HepG2 (cell line): ENCODE measurements at regions not wholly inside any gene's neighbourhood (a gene's known extent, or its start where the extent isn't known, plus 50 kb on each side); places are given as distances from the start of the nearest gene placed in this dataset.

Experiments
- ATAC-seq: fragments of 200-7000 bp; cut with Tn5 transposase; 3 replicates; pipeline ENCODE4 v1.9.1; 2020; ENCODE audit warnings: mild to moderate bottlenecking, moderate library complexity
- BruUV-seq: library from RNA; stranded (reverse); fragments of 400-500 nt; replicated peaks from 2 replicates; lab custom pipeline; 2021; lab: Mats Ljungman, UMichigan
- CTCF ChIA-PET: fragments of 300-600 bp; formaldehyde crosslinking; extraction: SDS; loops from one replicate; lab custom pipeline; 2021; ENCODE audit warnings: low total read pairs, inconsistent platforms, low intra/inter-chr PET ratio; lab: Yijun Ruan, JAX
- POLR2A ChIA-PET: fragments of 350-600 bp; sonication (Branson Sonifier 250); formaldehyde crosslinking; loops from one replicate; lab custom pipeline; 2020; ENCODE audit warnings: antibody characterized with exemption, inconsistent platforms; lab: Yijun Ruan, JAX
- DNase-seq: peaks from one replicate; pipeline ENCODE4 v3.0.0-alpha.2; 2015; ENCODE audit warnings: low spot score
- FAIRE-seq: peaks from 3 replicates; lab custom pipeline; 2011; peaks lifted over from hg19 to GRCh38; lab: Jason Lieb, UNC
- H2AFZ ChIP-seq: one replicate; pipeline ENCODE4 v1.6.1; 2011; ENCODE audit warnings: low read length, inconsistent platforms
- H3K27ac ChIP-seq: fragments of 300-600 bp; 3 replicates; pipeline ENCODE4 v1.8.0; 2011; ENCODE audit warnings: mixed run types, mild to moderate bottlenecking, mixed read lengths, low read length, inconsistent platforms; ENCODE audit not compliant: insufficient read depth; ENCODE audit errors: extremely low read length
- H3K27me3 ChIP-seq, 2 experiments: fragments of 200-600 bp in 1 of 2; 2 replicates in 1 of 2; 3 replicates in 1 of 2; pipeline versions ENCODE4 v1.6.0 to v1.8.0; 2011; ENCODE audit warnings: low read length in 2 of 2, mild to moderate bottlenecking in 2 of 2, moderate library complexity in 2 of 2, inconsistent platforms in 1 of 2; ENCODE audit not compliant: insufficient read depth in 2 of 2, control insufficient read depth in 1 of 2
- H3K36me3 ChIP-seq, 2 experiments: fragments of 200-600 bp in 1 of 2; replicated peaks in 1 of 2; 2 replicates in 1 of 2; 3 replicates in 1 of 2; pipeline versions ENCODE4 v1.5.1 to v1.8.0; 2011; ENCODE audit warnings: low read length in 2 of 2, inconsistent platforms in 1 of 2; ENCODE audit not compliant: insufficient read depth in 2 of 2, control insufficient read depth in 1 of 2
- H3K4me1 ChIP-seq: 2 replicates; pipeline ENCODE4 v1.5.1; 2012; ENCODE audit warnings: low read length, inconsistent platforms; ENCODE audit not compliant: insufficient read depth
- H3K4me2 ChIP-seq: 2 replicates; pipeline ENCODE4 v1.6.0; 2011; ENCODE audit warnings: low read depth, low read length, inconsistent platforms
- H3K4me3 ChIP-seq, 3 experiments: fragments of 200-600 bp in 1 of 3; sonication (generic), shearing (Covaris generic) in 1 of 3; replicated peaks in 1 of 3; 2 replicates each; pipeline ENCODE4 v1.5.1; 2011 to 2016; ENCODE audit warnings: low read length in 3 of 3, inconsistent platforms in 2 of 3, low read depth in 2 of 3, mild to moderate bottlenecking in 2 of 3, control low read depth in 1 of 3, mixed read lengths in 1 of 3; ENCODE audit not compliant: insufficient read depth in 1 of 3
- H3K79me2 ChIP-seq: one replicate; pipeline ENCODE4 v1.6.1; 2011; ENCODE audit warnings: low read length, inconsistent platforms; ENCODE audit not compliant: insufficient read depth
- H3K9ac ChIP-seq: 2 replicates; pipeline ENCODE4 v1.6.0; 2011; ENCODE audit warnings: mild to moderate bottlenecking, low read depth, low read length, inconsistent platforms; ENCODE audit not compliant: insufficient read depth
- H3K9me3 ChIP-seq: 2 replicates; pipeline ENCODE4 v1.5.1; 2012; ENCODE audit warnings: mild to moderate bottlenecking, low read length
- H4K20me1 ChIP-seq: 2 replicates; pipeline ENCODE4 v1.6.0; 2011; ENCODE audit warnings: inconsistent platforms, mild to moderate bottlenecking, low read length, moderate library complexity; ENCODE audit not compliant: insufficient read depth
- ATF4 ChIP-seq, 2 experiments: fragments of 450-650 bp in 1 of 2; sonication (generic) in 1 of 2; formaldehyde crosslinking; IDR thresholded peaks; 2 replicates each; pipeline versions ENCODE4 v1.5.0 to v1.8.0; 2020 to 2022; ENCODE audit warnings: mild to moderate bottlenecking in 1 of 2, missing genetic modification reagents in 1 of 2
- IRX3 ChIP-seq: sonication (generic); formaldehyde crosslinking; IDR thresholded peaks from 2 replicates; pipeline ENCODE4 v1.8.1; 2023; ENCODE audit warnings: mild to moderate bottlenecking, low read depth, missing genetic modification reagents, borderline replicate concordance
- PPARG ChIP-seq: conservative IDR thresholded peaks from 2 replicates; pipeline ENCODE4 v1.6.1; 2016; ENCODE audit warnings: missing biosample characterization, missing genetic modification reagents
- ZBTB21 ChIP-seq: sonication (generic); formaldehyde crosslinking; IDR thresholded peaks from 2 replicates; pipeline ENCODE4 v1.4.0; 2020; ENCODE audit warnings: missing genetic modification reagents
- ZNF646 ChIP-seq: sonication (generic); formaldehyde crosslinking; IDR thresholded peaks from 2 replicates; pipeline ENCODE4 v1.9.0; 2021; ENCODE audit warnings: mild to moderate bottlenecking, missing genetic modification reagents
- WGBS: methylation state at CpG from one replicate; pipeline ENCODE4 v1.1.6; 2017; ENCODE audit warnings: low lambda C conversion rate; 5-methylcytosine and 5-hydroxymethylcytosine counted together
- in situ Hi-C: cut with HindIII; loops from 2 replicates; pipeline ENCODE4 v1.10.0; 2017; ENCODE audit warnings: low pct_unique_long_range_greater_than_20kb; ENCODE audit not compliant: extremely low pct_ligation_motif_present
- intact Hi-C: fragments of 100-400 bp; cut with micrococcal nuclease; formaldehyde crosslinking; loops from one replicate; pipeline ENCODE4 v1.10.0; 2022; ENCODE audit not compliant: unreplicated experiment

- no peak for TF ChIP-seq ZNF646
- TF ChIP-seq ZBTB21 (CRISPR knock-in tag) = no peak
Measured at GRCh38 chr2:16368951-16369350, 296.7 kb downstream of the CYRIA start (continued).

GRCh38 chr2:16368328-16368727 lies 297.3 kb downstream of the CYRIA start:
- in situ Hi-C loops = no loop called here
- H3K4me3 ChIP-seq = no peak overlapping the region
- 56% methylated on average over 3 of the region's 3 CpGs for WGBS
- H3K27me3 ChIP-seq = no peaks in the 10 kb centered on the region; a peak in 1 of 5 replicates
- intact Hi-C loops = no loop called here
- H4K20me1 ChIP-seq = no peaks in the 10 kb centered on the region
- ATAC-seq (no peak), FAIRE-seq (no peak), DNase-seq (no peak)
- no TSS peak for BruUV-seq
- H3K36me3 ChIP-seq = no peaks in the 10 kb centered on the region
- no peaks in the 10 kb centered on the region for H3K9me3 ChIP-seq
- no peak overlapping the region for H3K27ac ChIP-seq
- no peak overlapping the region for H3K9ac ChIP-seq
- no peak for TF ChIP-seq ATF4 (CRISPR knock-in tag; IDR thresholded peaks at IDR 0.05)
- no peak for TF ChIP-seq PPARG (CRISPR knock-in tag)
- TF ChIP-seq IRX3 (CRISPR knock-in tag) = no peak
- no peak overlapping the region for H2AFZ ChIP-seq
- H3K4me2 ChIP-seq = no peak overlapping the region
- H3K4me1 ChIP-seq = no peaks in the 10 kb centered on the region
- CTCF ChIA-PET = no interaction called here
- POLR2A ChIA-PET = no interaction called here
- H3K79me2 ChIP-seq = no peaks in the 10 kb centered on the region
